D721Med (cell line): ENCODE measurements at regions not wholly inside any gene's neighbourhood (a gene's known extent, or its start where the extent isn't known, plus 50 kb on each side); places are given as distances from the start of the nearest gene placed in this dataset.

Source experiments
- DNase-seq: peaks from one replicate; pipeline ENCODE4 v3.0.0; 2011; ENCODE audit warnings: low spot score; ENCODE audit not compliant: insufficient read length
- FAIRE-seq: peaks from 2 replicates; lab custom pipeline; 2011; peaks lifted over from hg19 to GRCh38; lab: Jason Lieb, UNC
- TF ChIP-seq, protein P1 (sequence below): IDR thresholded peaks from 2 replicates; pipeline ENCODE4 v1.5.1; 2012; ENCODE audit warnings: mild to moderate bottlenecking, control low read depth; ENCODE audit not compliant: insufficient read depth; ENCODE audit errors: missing control alignments

DNA sequence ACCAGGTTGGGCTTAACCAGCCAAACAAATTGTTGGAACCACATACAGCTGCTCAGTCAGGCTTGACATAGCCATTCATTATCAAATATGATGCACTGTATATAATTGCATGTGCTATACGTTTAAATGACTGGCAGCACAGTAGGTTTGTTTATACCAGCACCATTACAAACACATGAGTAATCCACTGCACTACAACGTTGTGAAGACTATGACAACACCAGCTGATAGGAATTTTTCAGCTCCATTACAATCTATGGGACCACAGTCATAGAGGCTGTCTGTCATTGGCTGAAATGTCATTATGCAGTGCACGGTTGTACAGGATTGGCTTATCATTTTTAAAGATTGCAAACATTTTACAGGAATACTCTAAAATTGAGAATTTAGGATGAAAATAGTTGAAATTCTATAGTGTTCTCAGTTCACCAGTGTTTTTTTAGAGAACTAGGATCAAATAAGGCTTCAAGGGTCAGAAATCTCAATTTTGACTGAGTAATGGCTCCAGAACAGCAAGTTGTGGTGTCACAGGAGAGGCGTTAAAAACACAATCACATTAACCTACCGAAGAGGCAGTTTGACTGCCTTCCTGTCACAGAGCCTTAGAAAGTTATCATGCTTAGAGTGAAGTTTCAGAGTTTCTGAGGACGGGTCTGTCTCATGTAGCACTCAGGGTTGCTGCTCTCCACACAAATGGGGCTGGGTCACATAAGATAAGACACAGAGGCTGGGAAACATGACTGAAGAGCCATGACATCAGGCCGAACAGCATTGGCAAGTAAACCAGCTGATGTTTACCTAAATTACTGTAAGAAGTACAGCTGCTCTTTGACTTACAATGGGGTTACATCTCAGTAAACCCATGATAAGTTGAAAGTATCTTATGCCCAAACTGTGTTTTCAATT is 60.7 kb upstream of the SMLR1 start:
- no peak for DNase-seq
- no peak for FAIRE-seq

DNA sequence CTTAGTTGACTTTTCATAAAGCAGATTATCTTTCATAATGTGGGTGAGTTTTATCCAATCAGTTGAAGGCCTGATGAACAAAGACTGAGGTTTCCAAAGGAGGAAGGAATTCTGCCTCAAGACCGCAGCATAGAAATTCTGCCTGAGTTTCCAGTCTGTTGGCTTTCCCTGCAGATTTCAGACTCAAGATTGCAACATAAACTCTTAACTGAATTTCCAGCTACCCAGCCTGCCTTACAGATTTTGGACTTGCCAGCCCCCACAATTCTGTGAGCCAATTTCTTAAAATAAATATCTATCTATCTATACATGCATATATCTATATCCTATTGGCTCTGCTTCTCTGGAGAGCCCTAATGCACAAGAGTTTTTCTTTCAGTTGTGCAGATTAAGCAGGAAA is 57.3 kb upstream of the SMLR1 start:
- TF ChIP-seq, protein P1, sequence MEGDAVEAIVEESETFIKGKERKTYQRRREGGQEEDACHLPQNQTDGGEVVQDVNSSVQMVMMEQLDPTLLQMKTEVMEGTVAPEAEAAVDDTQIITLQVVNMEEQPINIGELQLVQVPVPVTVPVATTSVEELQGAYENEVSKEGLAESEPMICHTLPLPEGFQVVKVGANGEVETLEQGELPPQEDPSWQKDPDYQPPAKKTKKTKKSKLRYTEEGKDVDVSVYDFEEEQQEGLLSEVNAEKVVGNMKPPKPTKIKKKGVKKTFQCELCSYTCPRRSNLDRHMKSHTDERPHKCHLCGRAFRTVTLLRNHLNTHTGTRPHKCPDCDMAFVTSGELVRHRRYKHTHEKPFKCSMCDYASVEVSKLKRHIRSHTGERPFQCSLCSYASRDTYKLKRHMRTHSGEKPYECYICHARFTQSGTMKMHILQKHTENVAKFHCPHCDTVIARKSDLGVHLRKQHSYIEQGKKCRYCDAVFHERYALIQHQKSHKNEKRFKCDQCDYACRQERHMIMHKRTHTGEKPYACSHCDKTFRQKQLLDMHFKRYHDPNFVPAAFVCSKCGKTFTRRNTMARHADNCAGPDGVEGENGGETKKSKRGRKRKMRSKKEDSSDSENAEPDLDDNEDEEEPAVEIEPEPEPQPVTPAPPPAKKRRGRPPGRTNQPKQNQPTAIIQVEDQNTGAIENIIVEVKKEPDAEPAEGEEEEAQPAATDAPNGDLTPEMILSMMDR, result no peak
- DNase-seq (no peak), FAIRE-seq (no peak)

More for the DNA sequence above, 60.7 kb upstream of the SMLR1 start:
- TF ChIP-seq, protein P1, result no peak

DNA sequence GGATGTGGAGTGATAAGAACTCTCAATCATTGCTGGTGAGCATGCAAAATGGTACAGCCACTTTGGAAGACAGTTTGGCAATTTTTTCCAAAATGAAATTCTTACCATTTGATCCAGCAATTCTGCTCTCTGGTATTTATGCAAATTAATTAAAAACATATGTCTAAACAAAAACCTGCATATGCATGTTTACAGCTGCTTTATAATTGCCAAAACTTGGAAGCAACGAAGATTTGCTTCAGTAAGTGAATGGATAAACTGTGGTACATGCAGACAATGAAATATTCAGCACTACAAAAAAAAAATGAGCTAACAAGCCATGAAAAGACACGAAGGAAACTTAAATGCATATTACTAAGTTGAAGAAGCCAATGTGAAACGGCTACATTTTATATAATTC is 55.5 kb upstream of the SMLR1 start:
- DNase-seq, result no peak
- TF ChIP-seq, protein P1, result no peak
- FAIRE-seq, result no peak

DNA sequence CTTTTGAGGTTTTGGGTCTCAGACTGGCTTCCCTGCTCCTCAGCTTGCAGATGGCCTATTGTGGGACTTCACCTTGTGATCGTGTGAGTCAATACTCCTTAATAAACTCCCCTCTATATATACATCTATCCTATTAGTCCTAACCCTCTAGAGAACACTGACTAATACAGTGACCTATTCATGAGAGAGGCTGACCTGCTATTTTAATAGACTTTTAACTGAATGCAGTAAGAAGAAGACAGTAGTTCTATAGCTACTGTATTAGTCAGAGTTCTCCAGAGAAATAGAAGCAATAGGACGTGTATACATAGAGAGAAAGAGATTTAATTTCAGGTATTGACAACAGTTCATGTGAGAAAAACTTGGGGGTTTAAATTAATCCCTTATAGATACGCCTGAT is 53.3 kb upstream of the SMLR1 start:
- no peak for FAIRE-seq
- DNase-seq, result no peak
- TF ChIP-seq, protein P1, result no peak

DNA sequence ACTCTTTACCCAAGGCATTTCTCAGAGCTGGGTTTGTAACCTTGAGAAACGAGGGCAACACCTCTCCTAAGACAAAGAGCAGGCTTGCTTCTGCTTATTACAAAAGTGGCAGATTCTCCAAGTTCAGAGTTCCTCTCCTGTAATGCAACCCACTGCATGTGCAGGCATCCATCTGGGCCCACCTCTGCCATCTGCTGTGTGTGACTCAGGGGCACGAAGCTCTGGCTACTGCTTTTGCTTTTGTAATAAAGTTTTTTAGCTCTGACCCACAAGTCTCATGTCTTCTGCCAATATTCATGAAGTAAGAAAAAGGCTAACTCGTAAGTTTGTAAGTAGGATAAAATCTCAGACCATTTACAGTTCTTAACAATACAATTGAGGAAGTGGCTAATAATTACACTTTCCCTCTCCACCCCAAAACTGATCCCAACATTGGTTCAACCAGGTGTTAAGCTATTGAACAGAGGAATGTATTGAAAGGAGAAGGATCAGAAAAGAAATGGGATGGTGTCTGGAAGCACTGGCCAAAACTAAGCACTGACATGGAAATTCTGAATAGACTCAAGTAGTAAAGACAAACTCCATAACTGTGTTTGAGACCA is 51.7 kb upstream of the SMLR1 start:
- TF ChIP-seq, protein P1, result no peak
- FAIRE-seq (no peak), DNase-seq (no peak)

DNA sequence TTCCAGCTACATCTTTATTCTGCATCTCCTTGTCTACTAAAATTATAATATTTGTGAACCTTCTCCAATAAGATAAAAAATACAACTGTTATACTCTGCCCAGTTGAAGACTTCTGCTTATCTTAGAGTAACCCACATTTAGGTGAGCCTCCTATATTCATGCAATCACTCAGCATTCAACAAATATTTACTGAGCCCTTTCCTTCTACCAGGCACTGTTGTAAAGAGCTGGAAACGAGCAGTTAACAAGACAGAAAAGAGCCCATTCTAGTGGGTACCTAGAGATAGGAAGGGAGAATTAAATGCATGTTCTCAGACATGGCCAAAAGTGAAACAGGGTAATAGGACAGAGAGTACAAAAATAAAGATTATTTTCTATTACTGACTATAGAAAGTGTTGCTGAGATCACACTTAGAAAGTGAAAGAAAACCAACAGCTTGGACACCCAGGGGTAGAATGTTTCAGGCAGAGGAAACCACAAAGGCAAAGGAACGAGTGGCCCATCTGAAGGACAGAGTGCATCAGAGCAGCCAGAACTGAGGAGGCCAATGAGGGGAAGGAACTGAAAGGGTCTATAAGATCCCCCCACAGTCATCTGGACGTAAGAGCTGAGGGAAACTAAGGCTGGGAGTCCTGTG is 50.8 kb upstream of the SMLR1 start:
- DNase-seq, result no peak
- TF ChIP-seq, protein P1, result no peak
- no peak for FAIRE-seq
